Smooth muscle cell (in vitro differentiated cells): ENCODE measurements at regions not wholly inside any gene's neighbourhood (a gene's known extent, or its start where the extent isn't known, plus 50 kb on each side); places are given as distances from the start of the nearest gene placed in this dataset.

Experiments
- DNase-seq: peaks from one replicate; lab custom pipeline; 2025; ENCODE audit not compliant: unreplicated experiment; lab: John Stamatoyannopoulos, UW
- H2AFZ ChIP-seq: fragments of 200-600 bp; sonication (generic); 2 replicates; pipeline ENCODE4 v1.6.0; 2016; ENCODE audit warnings: antibody characterized with exemption, low read depth, mild to moderate bottlenecking
- H3F3A ChIP-seq: fragments of 200-600 bp; sonication (generic); 2 replicates; pipeline ENCODE4 v1.6.0; 2017; ENCODE audit warnings: antibody characterized with exemption, low read depth
- H3K27ac ChIP-seq: fragments of 200-600 bp; sonication (generic); 2 replicates; pipeline ENCODE4 v1.5.1; 2016; ENCODE audit warnings: low read depth, mild to moderate bottlenecking
- H3K27me3 ChIP-seq: fragments of 200-600 bp; sonication (generic); 2 replicates; pipeline ENCODE4 v1.6.1; 2016; ENCODE audit warnings: low read depth, mild to moderate bottlenecking
- H3K36me3 ChIP-seq: fragments of 200-600 bp; sonication (generic); 2 replicates; pipeline ENCODE4 v1.5.1; 2016; ENCODE audit warnings: low read depth
- H3K4me1 ChIP-seq: fragments of 200-600 bp; sonication (generic); 2 replicates; pipeline ENCODE4 v1.5.1; 2016; ENCODE audit warnings: low read depth
- H3K4me2 ChIP-seq: fragments of 200-600 bp; sonication (generic); 2 replicates; pipeline ENCODE4 v1.6.0; 2016; ENCODE audit warnings: mild to moderate bottlenecking
- H3K4me3 ChIP-seq: fragments of 200-600 bp; sonication (generic); 2 replicates; pipeline ENCODE4 v1.5.1; 2016; ENCODE audit warnings: mild to moderate bottlenecking
- H3K79me2 ChIP-seq: fragments of 200-600 bp; sonication (generic); 2 replicates; pipeline ENCODE4 v1.6.0; 2016; ENCODE audit warnings: low read depth, mild to moderate bottlenecking
- H3K9ac ChIP-seq: fragments of 200-600 bp; sonication (generic); 2 replicates; pipeline ENCODE4 v1.6.0; 2016; ENCODE audit warnings: low read depth
- H3K9me3 ChIP-seq: fragments of 200-600 bp; sonication (generic); replicated peaks from 2 replicates; pipeline ENCODE4 v1.5.1; 2016; ENCODE audit warnings: low read depth
- H4K20me1 ChIP-seq: fragments of 200-600 bp; sonication (generic); 2 replicates; pipeline ENCODE4 v1.6.0; 2016; ENCODE audit warnings: low read depth
- CTCF ChIP-seq: fragments of 200-600 bp; sonication (generic); IDR thresholded peaks from 2 replicates; pipeline ENCODE4 v1.5.1; 2017; ENCODE audit warnings: borderline replicate concordance, mild to moderate bottlenecking, antibody characterized with exemption; ENCODE audit not compliant: insufficient read depth, poor library complexity, severe bottlenecking
- WGBS: methylation state at CpG from one replicate; pipeline ENCODE4 v1.1.7; 2016; ENCODE audit warnings: low lambda C conversion rate; 5-methylcytosine and 5-hydroxymethylcytosine counted together

GRCh38 chr12:115761784-115762183 lies 515.7 kb downstream of the MED13L start:
- DNase-seq: no peak
- peaks cover 17% of the 10 kb centered on the region for H3K4me1 ChIP-seq

GRCh38 chr12:115760231-115760630 lies 517.3 kb downstream of the MED13L start:
- no peak for TF ChIP-seq CTCF

More at GRCh38 chr12:115761784-115762183, 515.7 kb downstream of the MED13L start:
- H2AFZ ChIP-seq: no peak overlapping the region
- no peaks in the 10 kb centered on the region for H3K79me2 ChIP-seq
- no peak overlapping the region for H3K27ac ChIP-seq
- no peaks in the 10 kb centered on the region for H4K20me1 ChIP-seq
- TF ChIP-seq CTCF: no peak
- no peaks in the 10 kb centered on the region for H3K27me3 ChIP-seq
- 92% methylated on average over 2 of the region's 2 CpGs for WGBS
- peak overlapping the region; percentile 34 for H3K4me3 ChIP-seq
- H3F3A ChIP-seq: no peaks in the 10 kb centered on the region
- H3K36me3 ChIP-seq: no peaks in the 10 kb centered on the region
- no peaks in the 10 kb centered on the region for H3K9me3 ChIP-seq
- no peak overlapping the region for H3K4me2 ChIP-seq
- H3K9ac ChIP-seq: no peak overlapping the region

GRCh38 chr12:115758877-115759620 lies 518.4 kb downstream of the MED13L start:
- 90% methylated on average over 9 of the region's 9 CpGs for WGBS
- peak overlapping the region; percentile 23 for H3K4me3 ChIP-seq
- H3F3A ChIP-seq: peaks cover 1% of the 10 kb centered on the region
- no peaks in the 10 kb centered on the region for H4K20me1 ChIP-seq
- H3K4me1 ChIP-seq: peaks cover 29% of the 10 kb centered on the region
- H3K9me3 ChIP-seq: no peaks in the 10 kb centered on the region
- H3K79me2 ChIP-seq: no peaks in the 10 kb centered on the region
- no peak overlapping the region for H3K4me2 ChIP-seq
- DNase-seq: no peak
- H2AFZ ChIP-seq: no peak overlapping the region
- no peaks in the 10 kb centered on the region for H3K36me3 ChIP-seq
- no peak overlapping the region for H3K27ac ChIP-seq
- no peak overlapping the region for H3K9ac ChIP-seq
- no peak for TF ChIP-seq CTCF
- no peaks in the 10 kb centered on the region for H3K27me3 ChIP-seq

More at GRCh38 chr12:115760231-115760630, 517.3 kb downstream of the MED13L start:
- Histone ChIP-seq H3K4me2 (no peak overlapping the region), H3K9ac (no peak overlapping the region), H3K27ac (no peak overlapping the region), H3K27me3 (no peaks in the 10 kb centered on the region), H3F3A (no peaks in the 10 kb centered on the region), H3K9me3 (no peaks in the 10 kb centered on the region), H3K36me3 (no peaks in the 10 kb centered on the region), H3K4me1 (peaks cover 29% of the 10 kb centered on the region), H2AFZ (no peak overlapping the region), H4K20me1 (no peaks in the 10 kb centered on the region), H3K4me3 (peak overlapping the region; percentile 23), H3K79me2 (no peaks in the 10 kb centered on the region)
- no peak for DNase-seq
- 79% methylated on average over 5 of the region's 5 CpGs for WGBS

GRCh38 chr12:115758183-115758582 lies 519.3 kb downstream of the MED13L start:
- Histone ChIP-seq H3K36me3 (no peaks in the 10 kb centered on the region), H3F3A (peaks cover 4% of the 10 kb centered on the region), H3K27ac (no peak overlapping the region), H3K4me2 (no peak overlapping the region), H3K79me2 (no peaks in the 10 kb centered on the region), H4K20me1 (no peaks in the 10 kb centered on the region), H2AFZ (no peak overlapping the region), H3K4me3 (peak overlapping the region; percentile 42), H3K9ac (no peak overlapping the region), H3K4me1 (peaks cover 29% of the 10 kb centered on the region), H3K9me3 (no peaks in the 10 kb centered on the region), H3K27me3 (no peaks in the 10 kb centered on the region)
- WGBS: 78% methylated on average over 5 of the region's 5 CpGs
- no peak for TF ChIP-seq CTCF
- DNase-seq: no peak
